Neutrophil (primary cell): ENCODE measurements at regions not wholly inside any gene's neighbourhood (a gene's known extent, or its start where the extent isn't known, plus 50 kb on each side); places are given as distances from the start of the nearest gene placed in this dataset.
"Not testable (repeated sequence)": the region's sequence is repeated elsewhere in the genome, so short reads cannot be mapped to it uniquely, and the experiment has no call there.

ENCODE experiments used
- H3K27ac ChIP-seq: fragments of 200-600 bp; sonication (generic); 2 replicates; pipeline ENCODE4 v1.5.1; 2016; ENCODE audit warnings: mild to moderate bottlenecking, moderate library complexity
- H3K27me3 ChIP-seq: fragments of 200-600 bp; sonication (generic); 2 replicates; pipeline ENCODE4 v1.6.0; 2016; ENCODE audit warnings: mild to moderate bottlenecking
- H3K36me3 ChIP-seq: fragments of 200-600 bp; sonication (generic); 2 replicates; pipeline ENCODE4 v1.5.1; 2017
- H3K4me1 ChIP-seq, 2 experiments: fragments of 200-600 bp in 1 of 2; sonication (generic) in 1 of 2; 1 replicate in 1 of 2; 2 replicates in 1 of 2; pipeline versions ENCODE4 v1.5.1 to v1.6.1; 2013 to 2016; ENCODE audit warnings: low read depth in 1 of 2, low read length in 1 of 2, mild to moderate bottlenecking in 1 of 2, moderate library complexity in 1 of 2; ENCODE audit not compliant: control insufficient read depth in 1 of 2, insufficient read depth in 1 of 2
- H3K4me3 ChIP-seq, 2 experiments: fragments of 200-600 bp in 1 of 2; sonication (generic) in 1 of 2; 1 replicate in 1 of 2; 2 replicates in 1 of 2; pipeline ENCODE4 v1.5.1; 2013 to 2016; ENCODE audit warnings: low read depth in 1 of 2, low read length in 1 of 2, mild to moderate bottlenecking in 1 of 2, moderate library complexity in 1 of 2
- H3K9me3 ChIP-seq: fragments of 200-600 bp; sonication (generic); 2 replicates; pipeline ENCODE4 v1.5.1; 2016
- CTCF ChIP-seq: fragments of 200-600 bp; sonication (generic); IDR thresholded peaks from 2 replicates; pipeline ENCODE4 v1.5.1; 2016; ENCODE audit warnings: antibody characterized with exemption

- TF ChIP-seq CTCF = no peak
- Histone ChIP-seq H3K4me3 (no peak overlapping the region), H3K27ac (no peak overlapping the region), H3K36me3 (no peaks in the 10 kb centered on the region), H3K27me3 (peaks cover 7% of the 10 kb centered on the region), H3K4me1 (no peaks in the 10 kb centered on the region), H3K9me3 (no peaks in the 10 kb centered on the region)
Measured at GRCh38 chr11:121983901-121984300, 132.1 kb downstream of the BLID start.

- H3K4me3 ChIP-seq, H3K27ac ChIP-seq, H3K27me3 ChIP-seq, H3K36me3 ChIP-seq, H3K9me3 ChIP-seq, H3K4me1 ChIP-seq: not testable (repeated sequence)
Measured at GRCh38 chr11:121977914-121978313, 138.1 kb downstream of the BLID start.

- H3K9me3 ChIP-seq = no peaks in the 10 kb centered on the region
- no peaks in the 10 kb centered on the region for H3K27me3 ChIP-seq
- no peak for TF ChIP-seq CTCF
- H3K27ac ChIP-seq = no peak overlapping the region
- H3K36me3 ChIP-seq = no peaks in the 10 kb centered on the region
- no peaks in the 10 kb centered on the region for H3K4me1 ChIP-seq
- no peak overlapping the region for H3K4me3 ChIP-seq
Measured at GRCh38 chr11:121968638-121969037, 147.4 kb downstream of the BLID start.

- Histone ChIP-seq H3K9me3 (no peaks in the 10 kb centered on the region), H3K36me3 (no peaks in the 10 kb centered on the region), H3K27me3 (no peaks in the 10 kb centered on the region), H3K4me3 (no peak overlapping the region), H3K4me1 (no peaks in the 10 kb centered on the region), H3K27ac (no peak overlapping the region)
- no peak for TF ChIP-seq CTCF
Measured at GRCh38 chr11:121967131-121967704, 148.8 kb downstream of the BLID start.

- Histone ChIP-seq H3K9me3 (no peaks in the 10 kb centered on the region), H3K4me1 (no peaks in the 10 kb centered on the region), H3K4me3 (no peak overlapping the region), H3K27me3 (no peaks in the 10 kb centered on the region), H3K27ac (no peak overlapping the region), H3K36me3 (no peaks in the 10 kb centered on the region)
- TF ChIP-seq CTCF = no peak
Measured at GRCh38 chr11:121965330-121965729, 150.7 kb downstream of the BLID start.

GRCh38 chr11:121964591-121964990 is 151.4 kb downstream of the BLID start:
- Histone ChIP-seq H3K27me3 (no peaks in the 10 kb centered on the region), H3K36me3 (no peaks in the 10 kb centered on the region), H3K4me1 (no peaks in the 10 kb centered on the region), H3K27ac (no peak overlapping the region), H3K4me3 (no peak overlapping the region), H3K9me3 (no peaks in the 10 kb centered on the region)
- TF ChIP-seq CTCF = no peak

GRCh38 chr11:121963846-121964245 is 152.2 kb downstream of the BLID start:
- not testable (repeated sequence) for H3K4me1 ChIP-seq, H3K27me3 ChIP-seq, H3K9me3 ChIP-seq, H3K27ac ChIP-seq, H3K4me3 ChIP-seq, H3K36me3 ChIP-seq
